IMR-90 (cell line): ENCODE measurements at regions not wholly inside any gene's neighbourhood (a gene's known extent, or its start where the extent isn't known, plus 50 kb on each side); places are given as distances from the start of the nearest gene placed in this dataset.

ENCODE experiments used
- BHLHE40 ChIP-seq: fragments of 150-350 bp; IDR thresholded peaks from 2 replicates; pipeline ENCODE4 v1.6.1; 2016; ENCODE audit warnings: mild to moderate bottlenecking, low read depth, low read length
- MAZ ChIP-seq: IDR thresholded peaks from 2 replicates; pipeline ENCODE4 v1.6.1; 2012; ENCODE audit warnings: low read depth, mild to moderate bottlenecking, low read length, improper control_type of control experiment, moderate library complexity, borderline replicate concordance
- POLR2A ChIP-seq: IDR thresholded peaks from 2 replicates; pipeline ENCODE4 v1.6.1; 2012; ENCODE audit warnings: mild to moderate bottlenecking, low read depth, low read length
- RAD21 ChIP-seq: IDR thresholded peaks from 2 replicates; pipeline ENCODE4 v1.6.1; 2012; ENCODE audit warnings: low read length, improper control_type of control experiment
- RFX5 ChIP-seq: IDR thresholded peaks from 2 replicates; pipeline ENCODE4 v1.8.0; 2012; ENCODE audit warnings: low read depth, mild to moderate bottlenecking, low read length, moderate library complexity
- SMC3 ChIP-seq: fragments of 150-350 bp; IDR thresholded peaks from 2 replicates; pipeline ENCODE4 v1.6.1; 2016; ENCODE audit warnings: low read depth, mild to moderate bottlenecking, antibody characterized with exemption, low read length, moderate library complexity
- TF ChIP-seq, protein P1 (sequence below): conservative IDR thresholded peaks from 2 replicates; pipeline ENCODE4 v1.5.1; 2012; ENCODE audit warnings: mild to moderate bottlenecking, low read depth, low read length, improper control_type of control experiment

DNA sequence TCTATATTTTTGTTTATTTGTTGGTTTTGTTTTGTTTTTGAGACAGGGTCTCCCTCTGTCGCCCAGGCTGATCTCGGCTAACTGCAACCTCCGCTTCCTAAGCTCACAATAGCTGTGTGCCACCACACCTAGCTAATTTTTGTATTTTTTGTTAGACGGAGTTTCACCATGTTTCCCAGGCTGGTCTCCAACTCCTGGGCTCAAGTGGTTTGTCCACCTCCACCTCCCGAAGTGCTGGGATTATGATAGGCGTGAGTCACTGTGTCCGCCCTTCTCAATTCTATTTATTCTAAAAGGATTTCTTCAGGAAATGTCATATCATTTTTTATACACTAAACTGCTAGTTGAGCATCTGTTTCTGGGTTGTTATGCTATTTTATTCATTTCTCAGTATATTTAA is 1206.0 kb downstream of the OLFM4 start:
- TF ChIP-seq, protein P1, sequence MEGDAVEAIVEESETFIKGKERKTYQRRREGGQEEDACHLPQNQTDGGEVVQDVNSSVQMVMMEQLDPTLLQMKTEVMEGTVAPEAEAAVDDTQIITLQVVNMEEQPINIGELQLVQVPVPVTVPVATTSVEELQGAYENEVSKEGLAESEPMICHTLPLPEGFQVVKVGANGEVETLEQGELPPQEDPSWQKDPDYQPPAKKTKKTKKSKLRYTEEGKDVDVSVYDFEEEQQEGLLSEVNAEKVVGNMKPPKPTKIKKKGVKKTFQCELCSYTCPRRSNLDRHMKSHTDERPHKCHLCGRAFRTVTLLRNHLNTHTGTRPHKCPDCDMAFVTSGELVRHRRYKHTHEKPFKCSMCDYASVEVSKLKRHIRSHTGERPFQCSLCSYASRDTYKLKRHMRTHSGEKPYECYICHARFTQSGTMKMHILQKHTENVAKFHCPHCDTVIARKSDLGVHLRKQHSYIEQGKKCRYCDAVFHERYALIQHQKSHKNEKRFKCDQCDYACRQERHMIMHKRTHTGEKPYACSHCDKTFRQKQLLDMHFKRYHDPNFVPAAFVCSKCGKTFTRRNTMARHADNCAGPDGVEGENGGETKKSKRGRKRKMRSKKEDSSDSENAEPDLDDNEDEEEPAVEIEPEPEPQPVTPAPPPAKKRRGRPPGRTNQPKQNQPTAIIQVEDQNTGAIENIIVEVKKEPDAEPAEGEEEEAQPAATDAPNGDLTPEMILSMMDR: no peak
- TF ChIP-seq BHLHE40: no peak
- TF ChIP-seq POLR2A: no peak
- TF ChIP-seq RFX5: no peak
- no peak for TF ChIP-seq MAZ
- no peak for TF ChIP-seq RAD21
- TF ChIP-seq SMC3: no peak
